Pancreas (tissue), 10 donors: ENCODE measurements at regions not wholly inside any gene's neighbourhood (a gene's known extent, or its start where the extent isn't known, plus 50 kb on each side); places are given as distances from the start of the nearest gene placed in this dataset.
"Not testable (repeated sequence)": the region's sequence is repeated elsewhere in the genome, so short reads cannot be mapped to it uniquely, and the experiment has no call there.

Source experiments
- ATAC-seq, 4 donors: fragments of 200-7000 bp; cut with Tn5 transposase; one replicate each; pipeline versions ENCODE4 v1.8.0 to v1.9.1; 2020; ENCODE audit warnings: mild to moderate bottlenecking in 4 of 4, moderate library complexity in 4 of 4
- DNase-seq, 6 donors: peaks; one replicate each; pipeline ENCODE4 v3.0.0-alpha.2; 2020
- FAIRE-seq: peaks from 2 replicates; lab custom pipeline; 2012; peaks lifted over from hg19 to GRCh38; lab: Jason Lieb, UNC
- H3K27ac ChIP-seq, 4 donors: fragments of 200-600 bp; sonication (generic); 1 replicate in 3 of 4; 2 replicates in 1 of 4; pipeline versions ENCODE4 v1.5.0 to v1.8.0; 2020
- H3K27me3 ChIP-seq, 4 donors: fragments of 200-600 bp; one replicate each; pipeline ENCODE4 v1.8.0; 2021
- H3K36me3 ChIP-seq, 3 donors: fragments of 200-600 bp; sonication (generic) in 1 of 3; one replicate each; pipeline versions ENCODE4 v1.5.0 to v1.8.0; 2020 to 2021
- H3K4me1 ChIP-seq, 3 donors: fragments of 200-600 bp; one replicate each; pipeline ENCODE4 v1.8.0; 2021
- H3K4me3 ChIP-seq, 4 donors: fragments of 200-600 bp; sonication (generic) in 2 of 4; one replicate each; pipeline versions ENCODE4 v1.5.0 to v1.8.0; 2020 to 2021
- H3K9me3 ChIP-seq, 4 donors: fragments of 200-600 bp; one replicate each; pipeline ENCODE4 v1.8.0; 2021
- WGBS, 2 donors: extraction: QIAGEN DNeasy Blood & Tissue Kit; methylation state at CpG; one replicate each; pipeline ENCODE4 v1.1.7; 2013; 5-methylcytosine and 5-hydroxymethylcytosine counted together
- intact Hi-C, 3 donors: fragments of 100-400 bp; cut with DNase I; formaldehyde crosslinking; loops; one replicate each; pipeline versions ENCODE4 v1.11.1 to v1.14.2; 2022
- TF ChIP-seq, protein P1 (sequence below), 4 donors: fragments of 200-600 bp; sonication (generic) in 3 of 4; IDR thresholded peaks; one replicate each; pipeline versions ENCODE4 v1.5.0 to v1.8.0; 2021; ENCODE audit warnings: antibody characterized with exemption in 4 of 4
- donor health status: healthy with polysubstance abuse.
- donor health status: DM: no; HTN: no; CAD: no; lungs with moderate emphysema.
- donor health status: DM: no; HTN: no; CAD: no.
- donor health status: control.
- donor health status: control.
- donor health status: Bipolar disorder and iron deficiency.
- donor health status: DM: yes; HTN: yes; CAD: no.
- donor health status: DM: no; HTN: no; CAD: no.
- donor health status: DM: no; HTN: no; CAD: no.
- donor health status: DM: yes; HTN: yes; CAD: no.

- WGBS, 2 donors: 83 to 86% methylated on average over 9 of the region's 9 CpGs
- Histone ChIP-seq H3K4me1 (no peaks in the 10 kb centered on the region), H3K36me3 (no peaks in the 10 kb centered on the region), H3K4me3 (no peak overlapping the region), H3K27me3 (no peaks in the 10 kb centered on the region), H3K27ac (no peak overlapping the region), H3K9me3 (no peaks in the 10 kb centered on the region)
- TF ChIP-seq, protein P1, sequence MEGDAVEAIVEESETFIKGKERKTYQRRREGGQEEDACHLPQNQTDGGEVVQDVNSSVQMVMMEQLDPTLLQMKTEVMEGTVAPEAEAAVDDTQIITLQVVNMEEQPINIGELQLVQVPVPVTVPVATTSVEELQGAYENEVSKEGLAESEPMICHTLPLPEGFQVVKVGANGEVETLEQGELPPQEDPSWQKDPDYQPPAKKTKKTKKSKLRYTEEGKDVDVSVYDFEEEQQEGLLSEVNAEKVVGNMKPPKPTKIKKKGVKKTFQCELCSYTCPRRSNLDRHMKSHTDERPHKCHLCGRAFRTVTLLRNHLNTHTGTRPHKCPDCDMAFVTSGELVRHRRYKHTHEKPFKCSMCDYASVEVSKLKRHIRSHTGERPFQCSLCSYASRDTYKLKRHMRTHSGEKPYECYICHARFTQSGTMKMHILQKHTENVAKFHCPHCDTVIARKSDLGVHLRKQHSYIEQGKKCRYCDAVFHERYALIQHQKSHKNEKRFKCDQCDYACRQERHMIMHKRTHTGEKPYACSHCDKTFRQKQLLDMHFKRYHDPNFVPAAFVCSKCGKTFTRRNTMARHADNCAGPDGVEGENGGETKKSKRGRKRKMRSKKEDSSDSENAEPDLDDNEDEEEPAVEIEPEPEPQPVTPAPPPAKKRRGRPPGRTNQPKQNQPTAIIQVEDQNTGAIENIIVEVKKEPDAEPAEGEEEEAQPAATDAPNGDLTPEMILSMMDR (IDR thresholded peaks at IDR 0.05): no peak
- FAIRE-seq (no peak), DNase-seq (no peak), ATAC-seq (no peak)
- intact Hi-C loops: no loop called here
Observed at GRCh38 chr16:66242672-66243071, 123.8 kb upstream of the CDH5 start.

DNA sequence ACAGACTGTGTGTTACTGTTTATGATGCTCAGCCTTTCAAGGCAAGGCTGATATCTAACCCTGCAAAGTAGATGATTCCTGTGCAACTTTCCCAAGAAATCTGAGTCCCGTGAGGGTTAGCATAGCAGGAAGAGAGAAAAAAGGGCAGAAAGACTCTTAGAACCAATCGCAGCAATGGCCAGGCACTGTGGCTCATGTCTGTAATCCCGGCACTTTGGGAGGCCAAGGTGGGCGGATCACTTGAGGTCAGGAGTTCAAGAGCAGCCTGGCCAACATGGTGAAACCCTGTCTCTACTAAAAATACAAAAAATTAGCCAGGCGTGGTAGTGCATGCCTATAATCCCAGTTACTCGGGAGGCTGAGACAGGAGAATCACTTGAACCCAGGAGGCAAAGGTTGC lies 124.3 kb upstream of the CDH5 start:
- FAIRE-seq, ATAC-seq, H3K27me3 ChIP-seq, intact Hi-C loops, H3K4me3 ChIP-seq, H3K27ac ChIP-seq, DNase-seq, H3K36me3 ChIP-seq, H3K9me3 ChIP-seq, H3K4me1 ChIP-seq: not testable (repeated sequence)
- WGBS, 2 donors: 52 to 65% methylated on average over 6 of the region's 6 CpGs

DNA sequence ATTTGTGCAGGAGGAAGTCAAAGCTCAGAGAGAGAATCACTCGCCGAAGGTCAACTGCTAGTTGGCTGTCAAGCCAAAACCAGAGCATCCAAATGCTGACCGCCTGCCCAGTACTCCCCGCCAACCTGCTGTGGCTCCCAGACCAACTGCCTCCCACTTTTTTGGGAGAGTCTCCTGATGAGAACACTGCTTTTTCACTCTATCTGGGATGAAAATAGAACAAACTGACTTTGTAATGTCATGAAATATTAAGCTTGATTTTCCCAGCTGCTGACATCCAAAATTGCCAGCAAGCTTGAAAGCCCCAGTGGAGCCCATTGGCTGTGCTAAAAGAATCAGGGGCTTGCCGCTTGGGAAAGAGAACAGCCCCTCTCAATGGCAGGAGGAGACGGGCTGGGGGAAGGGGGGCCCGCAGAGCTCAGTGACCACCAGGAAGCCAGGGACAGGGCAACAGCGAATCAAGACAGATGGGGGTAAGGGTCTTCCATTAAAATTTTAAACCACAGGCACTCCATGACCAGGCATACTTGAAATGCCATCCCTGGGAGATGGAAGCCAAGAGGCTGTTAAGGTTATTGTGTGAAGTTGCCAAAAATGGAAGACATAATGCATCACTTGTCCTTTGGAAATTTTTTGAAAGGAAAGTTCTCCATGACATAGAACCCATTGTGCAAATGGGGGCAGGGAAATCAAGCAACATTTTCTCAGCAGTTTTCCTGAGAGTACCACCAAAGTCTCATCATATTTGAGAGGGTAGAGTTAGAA lies 125.7 kb upstream of the CDH5 start:
- intact Hi-C loops: no loop called here
- H3K36me3 ChIP-seq: no peaks in the 10 kb centered on the region
- FAIRE-seq (no peak), DNase-seq (no peak), ATAC-seq (no peak)
- no peak overlapping the region for H3K4me3 ChIP-seq
- H3K27ac ChIP-seq: no peak overlapping the region
- 68 to 75% methylated on average over 8 of the region's 8 CpGs for WGBS, 2 donors
- TF ChIP-seq, protein P1 (IDR thresholded peaks at IDR 0.05): no peak
- no peaks in the 10 kb centered on the region for H3K27me3 ChIP-seq
- H3K4me1 ChIP-seq: no peaks in the 10 kb centered on the region
- no peaks in the 10 kb centered on the region for H3K9me3 ChIP-seq

DNA sequence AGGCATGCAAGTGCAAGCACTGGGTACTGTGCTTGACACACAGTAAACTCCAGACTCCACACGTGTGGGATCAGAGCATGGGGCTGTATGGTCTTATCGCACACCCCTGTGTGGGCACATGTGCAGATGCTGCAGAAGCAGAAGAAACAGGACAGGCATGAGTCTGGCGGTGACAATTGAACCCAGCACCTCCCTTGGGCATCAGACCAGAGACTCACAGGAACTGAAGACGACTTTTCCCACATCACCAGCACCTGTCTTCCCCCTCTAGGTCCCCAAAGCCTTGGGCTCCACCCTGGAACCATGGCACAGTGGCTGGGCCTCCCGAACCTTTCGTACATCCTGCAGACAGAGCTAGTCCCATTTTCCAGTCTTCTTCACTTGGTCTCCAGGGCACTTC lies 126.4 kb upstream of the CDH5 start:
- 68 to 74% methylated on average over 6 of the region's 6 CpGs for WGBS, 2 donors
- H3K4me3 ChIP-seq: no peak overlapping the region
- H3K27ac ChIP-seq: no peak overlapping the region
- DNase-seq (no peak), ATAC-seq (no peak), FAIRE-seq (no peak)
- TF ChIP-seq, protein P1 (IDR thresholded peaks at IDR 0.05): no peak
- no peaks in the 10 kb centered on the region for H3K9me3 ChIP-seq
- H3K4me1 ChIP-seq: no peaks in the 10 kb centered on the region
- no peaks in the 10 kb centered on the region for H3K27me3 ChIP-seq
- intact Hi-C loops: no loop called here
- no peaks in the 10 kb centered on the region for H3K36me3 ChIP-seq

- TF ChIP-seq, protein P1 (IDR thresholded peaks at IDR 0.05): no peak
- no peak for FAIRE-seq
- H3K4me1 ChIP-seq: no peaks in the 10 kb centered on the region
Observed at GRCh38 chr16:66238696-66239095, 127.8 kb upstream of the CDH5 start.

More at GRCh38 chr16:66238696-66239095, 127.8 kb upstream of the CDH5 start:
- no peak for ATAC-seq
- WGBS, 2 donors: 88 to 90% methylated on average over 1 of the region's 1 CpG
- intact Hi-C loops: no loop called here
- Histone ChIP-seq H3K4me3 (no peak overlapping the region), H3K27me3 (no peaks in the 10 kb centered on the region), H3K27ac (no peak overlapping the region), H3K9me3 (no peaks in the 10 kb centered on the region), H3K36me3 (no peaks in the 10 kb centered on the region)
- no peak for DNase-seq
